GM12878 (cell line): ENCODE measurements at regions not wholly inside any gene's neighbourhood (a gene's known extent, or its start where the extent isn't known, plus 50 kb on each side); places are given as distances from the start of the nearest gene placed in this dataset.
A peak's percentile ranks its signal among the peaks of the same experiment; 100 is the strongest.

Experiments used
- ATAC-seq: fragments of 200-7000 bp; cut with Tn5 transposase; 3 replicates; pipeline ENCODE4 v1.9.1; 2020; ENCODE audit warnings: mild to moderate bottlenecking, moderate library complexity
- BruUV-seq: library from RNA; stranded (reverse); fragments of 400-500 nt; replicated peaks from 2 replicates; lab custom pipeline; 2021; lab: Mats Ljungman, UMichigan
- CTCF ChIA-PET: fragments of 300-600 bp; sonication (Branson Sonifier 250); formaldehyde crosslinking; extraction: SDS; loops from one replicate; lab custom pipeline; 2021; ENCODE audit warnings: inconsistent platforms; lab: Yijun Ruan, JAX
- POLR2A ChIA-PET: fragments of 350-600 bp; formaldehyde crosslinking; extraction: SDS; loops from one replicate; lab custom pipeline; 2021; ENCODE audit warnings: inconsistent platforms; lab: Charles Lee
- RAD21 ChIA-PET: fragments of 300-600 bp; sonication (Branson Sonifier 250); formaldehyde crosslinking; loops from one replicate; lab custom pipeline; 2023; ENCODE audit warnings: antibody characterized with exemption; ENCODE audit not compliant: unreplicated experiment; lab: Charles Lee
- SMC1A ChIA-PET: fragments of 300-600 bp; sonication (Branson Sonifier 250); formaldehyde crosslinking; loops from one replicate; lab custom pipeline; 2023; ENCODE audit not compliant: unreplicated experiment, uncharacterized antibody; lab: Charles Lee
- DNase-seq: peaks from one replicate; pipeline ENCODE4 v3.0.0-alpha.2; 2011; ENCODE audit warnings: low read depth, low spot score
- FAIRE-seq: peaks from 3 replicates; lab custom pipeline; 2011; peaks lifted over from hg19 to GRCh38; lab: Jason Lieb, UNC
- H2AFZ ChIP-seq: 2 replicates; pipeline ENCODE4 v1.6.0; 2011; ENCODE audit warnings: low read depth, low read length, control low read depth; ENCODE audit not compliant: control insufficient read depth
- H3K27ac ChIP-seq: 2 replicates; pipeline ENCODE4 v1.5.1; 2011; ENCODE audit warnings: control low read depth; ENCODE audit not compliant: control insufficient read depth, insufficient read depth
- H3K27me3 ChIP-seq, 2 experiments: replicated peaks in 1 of 2; 2 replicates each; pipeline versions ENCODE4 v1.6.0 to v1.6.1; 2011; ENCODE audit warnings: low read length in 1 of 2; ENCODE audit not compliant: control insufficient read depth in 2 of 2, insufficient read depth in 2 of 2
- H3K36me3 ChIP-seq, 2 experiments: 2 replicates each; pipeline ENCODE4 v1.5.1; 2011; ENCODE audit warnings: low read length in 1 of 2; ENCODE audit not compliant: control insufficient read depth in 2 of 2, insufficient read depth in 2 of 2
- H3K4me1 ChIP-seq: 2 replicates; pipeline ENCODE4 v1.6.1; 2011; ENCODE audit warnings: mild to moderate bottlenecking, low read length, moderate library complexity, mixed read lengths; ENCODE audit not compliant: control insufficient read depth, insufficient read depth
- H3K4me2 ChIP-seq: 2 replicates; pipeline ENCODE4 v1.6.0; 2011; ENCODE audit warnings: control low read depth; ENCODE audit not compliant: control insufficient read depth, insufficient read depth
- H3K4me3 ChIP-seq: fragments of 200-600 bp; sonication (generic); 2 replicates; pipeline ENCODE4 v1.5.1; 2016
- H3K79me2 ChIP-seq: 2 replicates; pipeline ENCODE4 v1.6.0; 2011; ENCODE audit warnings: low read length; ENCODE audit not compliant: control insufficient read depth, insufficient read depth
- H3K9ac ChIP-seq: 2 replicates; pipeline ENCODE4 v1.8.0; 2011; ENCODE audit warnings: low read length, control low read depth, mixed read lengths; ENCODE audit not compliant: control insufficient read depth, insufficient read depth
- H3K9me3 ChIP-seq: replicated peaks from 3 replicates; pipeline ENCODE4 v1.5.1; 2011; ENCODE audit warnings: mild to moderate bottlenecking, low read length; ENCODE audit not compliant: control insufficient read depth, insufficient read depth
- H4K20me1 ChIP-seq: 2 replicates; pipeline ENCODE4 v1.6.0; 2011; ENCODE audit not compliant: control insufficient read depth, insufficient read depth
- ASH2L ChIP-seq: fragments of 300-600, 200-600 bp; sonication (generic); IDR thresholded peaks from 2 replicates; pipeline ENCODE4 v1.6.1; 2017; ENCODE audit warnings: low read depth, mild to moderate bottlenecking, borderline replicate concordance
- BRCA1 ChIP-seq: IDR thresholded peaks from 2 replicates; pipeline ENCODE4 v1.6.1; 2011; ENCODE audit warnings: low read depth, low read length, improper control_type of control experiment
- CBFB ChIP-seq: IDR thresholded peaks from 2 replicates; pipeline ENCODE4 v1.6.1; 2016; ENCODE audit warnings: antibody characterized with exemption, low read depth
- CBX5 ChIP-seq: sonication (generic); IDR thresholded peaks from 2 replicates; pipeline ENCODE4 v1.6.1; 2016; ENCODE audit warnings: low read depth, moderate library complexity, mild to moderate bottlenecking, inconsistent platforms
- CHD2 ChIP-seq: IDR thresholded peaks from 2 replicates; pipeline ENCODE4 v1.6.1; 2011; ENCODE audit warnings: low read depth, low read length, improper control_type of control experiment, borderline replicate concordance
- CREB1 ChIP-seq: IDR thresholded peaks from 2 replicates; pipeline ENCODE4 v1.6.1; 2012; ENCODE audit warnings: low read depth, mild to moderate bottlenecking, inconsistent platforms
- CREM ChIP-seq: IDR thresholded peaks from 2 replicates; pipeline ENCODE4 v1.6.1; 2014; ENCODE audit warnings: antibody characterized with exemption, low read depth
- DPF2 ChIP-seq: fragments of 450-650 bp; IDR thresholded peaks from 2 replicates; pipeline ENCODE4 v1.6.1; 2017; ENCODE audit warnings: mild to moderate bottlenecking
- EED ChIP-seq: sonication (generic); IDR thresholded peaks from 2 replicates; pipeline ENCODE4 v1.6.1; 2016; ENCODE audit warnings: antibody characterized with exemption, low read depth
- ETV6 ChIP-seq, 2 experiments: fragments of 450-650 bp in 1 of 2; IDR thresholded peaks in 1 of 2; conservative IDR thresholded peaks in 1 of 2; 2 replicates each; pipeline ENCODE4 v1.6.1; 2014; ENCODE audit warnings: antibody characterized with exemption in 1 of 2, borderline replicate concordance in 1 of 2, low read depth in 1 of 2, mild to moderate bottlenecking in 1 of 2, moderate library complexity in 1 of 2
- FOXM1 ChIP-seq: IDR thresholded peaks from 2 replicates; pipeline ENCODE4 v1.6.1; 2012; ENCODE audit warnings: low read depth, mild to moderate bottlenecking, inconsistent platforms, low read length, moderate library complexity
- GABPA ChIP-seq: IDR thresholded peaks from 2 replicates; pipeline ENCODE4 v1.6.1; 2014; ENCODE audit warnings: antibody characterized with exemption, low read depth, mild to moderate bottlenecking, inconsistent platforms
- JUNB ChIP-seq: IDR thresholded peaks from 2 replicates; pipeline ENCODE4 v1.6.1; 2016; ENCODE audit warnings: antibody characterized with exemption, mild to moderate bottlenecking
- KAT2A ChIP-seq: conservative IDR thresholded peaks from 2 replicates; pipeline ENCODE4 v1.6.1; 2011; ENCODE audit warnings: low read depth, low read length; ENCODE audit not compliant: control insufficient read depth
- MEF2B ChIP-seq: fragments of 450-650 bp; IDR thresholded peaks from 2 replicates; pipeline ENCODE4 v1.6.1; 2018; ENCODE audit warnings: mild to moderate bottlenecking, moderate library complexity; ENCODE audit not compliant: partially characterized antibody, poor library complexity, severe bottlenecking
- MYB ChIP-seq: fragments of 150-350 bp; IDR thresholded peaks from 2 replicates; pipeline ENCODE4 v1.6.1; 2014; ENCODE audit warnings: mild to moderate bottlenecking, low read depth, low read length, borderline replicate concordance
- NFIC ChIP-seq: IDR thresholded peaks from 2 replicates; pipeline ENCODE4 v1.6.1; 2012; ENCODE audit warnings: low read depth, mild to moderate bottlenecking, inconsistent platforms, low read length, moderate library complexity
- POLR2A ChIP-seq: IDR thresholded peaks from 2 replicates; pipeline ENCODE4 v1.6.1; 2011; ENCODE audit warnings: low read depth, mild to moderate bottlenecking, low read length
- RB1 ChIP-seq: fragments of 450-650 bp; formaldehyde crosslinking; IDR thresholded peaks from 2 replicates; pipeline ENCODE4 v1.6.1; 2017; ENCODE audit warnings: mild to moderate bottlenecking, borderline replicate concordance
- RCOR1 ChIP-seq: conservative IDR thresholded peaks from 2 replicates; pipeline ENCODE4 v1.6.1; 2012; ENCODE audit warnings: low read depth, low read length, improper control_type of control experiment
- RUNX3 ChIP-seq: IDR thresholded peaks from 2 replicates; pipeline ENCODE4 v1.6.1; 2012; ENCODE audit warnings: low read length, inconsistent platforms
- TCF3 ChIP-seq: IDR thresholded peaks from 2 replicates; pipeline ENCODE4 v1.6.1; 2012; ENCODE audit warnings: low read depth, mild to moderate bottlenecking, low read length, borderline replicate concordance; ENCODE audit not compliant: insufficient read depth
- WRNIP1 ChIP-seq: IDR thresholded peaks from 2 replicates; pipeline ENCODE4 v1.6.1; 2011; ENCODE audit warnings: low read depth, low read length, improper control_type of control experiment, borderline replicate concordance
- ZNF384 ChIP-seq: IDR thresholded peaks from 2 replicates; pipeline ENCODE4 v1.6.1; 2012; ENCODE audit warnings: low read depth, mild to moderate bottlenecking, low read length, improper control_type of control experiment, borderline replicate concordance
- WGBS: methylation state at CpG from one replicate; pipeline ENCODE4 v1.1.6; 2016; ENCODE audit warnings: low lambda C conversion rate; ENCODE audit not compliant: insufficient replicate concordance, insufficient coverage; ENCODE audit errors: missing lambda C conversion rate; 5-methylcytosine and 5-hydroxymethylcytosine counted together
- in situ Hi-C: fragments of 300-500 bp; cut with MboI; formaldehyde crosslinking; loops from 9 replicates; pipeline ENCODE4 v1.14.3; 2018; ENCODE audit warnings: mixed read lengths
- intact Hi-C: fragments of 100-400 bp; cut with micrococcal nuclease; formaldehyde crosslinking; loops from one replicate; pipeline ENCODE4 v1.14.2; 2022; ENCODE audit not compliant: unreplicated experiment
- TF ChIP-seq, protein P1 (sequence below): IDR thresholded peaks from 2 replicates; pipeline ENCODE4 v1.6.1; 2011; ENCODE audit warnings: low read depth, mild to moderate bottlenecking, low read length, moderate library complexity, borderline replicate concordance; ENCODE audit errors: extremely low read depth
- TF ChIP-seq, protein P2 (sequence below): fragments of 450-650 bp; IDR thresholded peaks from 2 replicates; pipeline ENCODE4 v1.6.1; 2017; ENCODE audit warnings: antibody characterized with exemption, mild to moderate bottlenecking, moderate library complexity

DNA sequence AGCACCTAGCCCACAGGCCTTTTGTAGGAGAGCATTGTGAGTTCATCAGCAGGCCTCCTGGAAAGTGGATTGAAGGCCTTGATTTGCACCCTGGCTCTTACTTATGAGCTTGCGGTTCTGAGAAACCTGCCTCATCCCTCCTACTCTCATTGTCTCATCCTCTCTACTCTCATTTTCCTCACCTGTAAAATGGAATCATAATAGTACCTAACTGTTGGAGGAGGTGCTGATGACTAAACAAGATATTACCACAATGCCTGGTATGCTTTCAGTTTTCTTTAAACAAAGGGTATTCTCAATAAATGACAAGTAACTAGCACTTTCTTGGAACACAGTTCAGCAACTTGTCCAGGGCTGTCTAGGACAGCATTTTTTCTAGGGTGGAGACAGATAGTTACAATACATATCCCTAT is 243.1 kb upstream of the MAF start:
- Histone ChIP-seq H3K36me3 (no peaks in the 10 kb centered on the region), H2AFZ (no peak overlapping the region), H3K27me3 (no peaks in the 10 kb centered on the region), H3K79me2 (no peaks in the 10 kb centered on the region), H4K20me1 (no peaks in the 10 kb centered on the region), H3K9ac (no peak overlapping the region), H3K4me3 (no peak overlapping the region), H3K4me2 (no peak overlapping the region), H3K4me1 (peaks cover 25% of the 10 kb centered on the region), H3K9me3 (no peaks in the 10 kb centered on the region; the same call in 2 of the 3 replicates), H3K27ac (peak overlapping the region; percentile 89)
- no peak for ATAC-seq
- ChIA-PET CTCF (no interaction called here), RAD21 (no interaction called here), POLR2A (no interaction called here), SMC1A (interaction anchor here (0.7 kb wide), 1 partner anchor 105 kb away, joined by 3 read pairs; no protein-coding TSS in a partner anchor)
- in situ Hi-C loops: no loop called here
- BruUV-seq: no TSS peak
- WGBS: 0% methylated on average over 1 of the region's 1 CpG
- no peak for FAIRE-seq
- intact Hi-C loops: no loop called here
- peak; percentile 7 for DNase-seq
- TF ChIP-seq BRCA1 (no peak), CREB1 (peak; percentile 57; the same call in 1 of the 2 replicates), TCF3 (peak; percentile 31; the same call in 1 of the 2 replicates), FOXM1 (peak; percentile 75; the same call in 1 of the 2 replicates), JUNB (peak; percentile 84), NFIC (peak; percentile 80; the same call in 1 of the 2 replicates), KAT2A (no peak), CREM (peak; percentile 74), ZNF384 (no peak), CBFB (peak; percentile 65), POLR2A (no peak), CBX5 (peak; percentile 80; the same call in 1 of the 2 replicates), MEF2B (no peak), RUNX3 (peak; percentile 84), RB1 (no peak), WRNIP1 (no peak), ASH2L (no peak), CHD2 (no peak), EED (peak; percentile 75), DPF2 (no peak), MYB (no peak), GABPA (0 out of 2 replicates have a peak, but pooled peaks have one; percentile 36), RCOR1 (no peak), ETV6 (conservative IDR thresholded peaks at IDR 0.05 in 1 of 2, IDR thresholded peaks at IDR 0.05 in 1 of 2; ENCODE audit: borderline replicate concordance in 1 of 2, low read depth in 1 of 2) (peak in 1 of 2 experiments; percentile 58; a peak in 1 of 4 replicates)
- TF ChIP-seq, protein P1, sequence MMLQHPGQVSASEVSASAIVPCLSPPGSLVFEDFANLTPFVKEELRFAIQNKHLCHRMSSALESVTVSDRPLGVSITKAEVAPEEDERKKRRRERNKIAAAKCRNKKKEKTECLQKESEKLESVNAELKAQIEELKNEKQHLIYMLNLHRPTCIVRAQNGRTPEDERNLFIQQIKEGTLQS: no peak
- TF ChIP-seq, protein P2, sequence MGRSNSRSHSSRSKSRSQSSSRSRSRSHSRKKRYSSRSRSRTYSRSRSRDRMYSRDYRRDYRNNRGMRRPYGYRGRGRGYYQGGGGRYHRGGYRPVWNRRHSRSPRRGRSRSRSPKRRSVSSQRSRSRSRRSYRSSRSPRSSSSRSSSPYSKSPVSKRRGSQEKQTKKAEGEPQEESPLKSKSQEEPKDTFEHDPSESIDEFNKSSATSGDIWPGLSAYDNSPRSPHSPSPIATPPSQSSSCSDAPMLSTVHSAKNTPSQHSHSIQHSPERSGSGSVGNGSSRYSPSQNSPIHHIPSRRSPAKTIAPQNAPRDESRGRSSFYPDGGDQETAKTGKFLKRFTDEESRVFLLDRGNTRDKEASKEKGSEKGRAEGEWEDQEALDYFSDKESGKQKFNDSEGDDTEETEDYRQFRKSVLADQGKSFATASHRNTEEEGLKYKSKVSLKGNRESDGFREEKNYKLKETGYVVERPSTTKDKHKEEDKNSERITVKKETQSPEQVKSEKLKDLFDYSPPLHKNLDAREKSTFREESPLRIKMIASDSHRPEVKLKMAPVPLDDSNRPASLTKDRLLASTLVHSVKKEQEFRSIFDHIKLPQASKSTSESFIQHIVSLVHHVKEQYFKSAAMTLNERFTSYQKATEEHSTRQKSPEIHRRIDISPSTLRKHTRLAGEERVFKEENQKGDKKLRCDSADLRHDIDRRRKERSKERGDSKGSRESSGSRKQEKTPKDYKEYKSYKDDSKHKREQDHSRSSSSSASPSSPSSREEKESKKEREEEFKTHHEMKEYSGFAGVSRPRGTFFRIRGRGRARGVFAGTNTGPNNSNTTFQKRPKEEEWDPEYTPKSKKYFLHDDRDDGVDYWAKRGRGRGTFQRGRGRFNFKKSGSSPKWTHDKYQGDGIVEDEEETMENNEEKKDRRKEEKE: no peak
